ENCODE measurements at regions not wholly inside any gene's neighbourhood (a gene's known extent, or its start where the extent isn't known, plus 50 kb on each side); places are given as distances from the start of the nearest gene placed in this dataset.

DNA sequence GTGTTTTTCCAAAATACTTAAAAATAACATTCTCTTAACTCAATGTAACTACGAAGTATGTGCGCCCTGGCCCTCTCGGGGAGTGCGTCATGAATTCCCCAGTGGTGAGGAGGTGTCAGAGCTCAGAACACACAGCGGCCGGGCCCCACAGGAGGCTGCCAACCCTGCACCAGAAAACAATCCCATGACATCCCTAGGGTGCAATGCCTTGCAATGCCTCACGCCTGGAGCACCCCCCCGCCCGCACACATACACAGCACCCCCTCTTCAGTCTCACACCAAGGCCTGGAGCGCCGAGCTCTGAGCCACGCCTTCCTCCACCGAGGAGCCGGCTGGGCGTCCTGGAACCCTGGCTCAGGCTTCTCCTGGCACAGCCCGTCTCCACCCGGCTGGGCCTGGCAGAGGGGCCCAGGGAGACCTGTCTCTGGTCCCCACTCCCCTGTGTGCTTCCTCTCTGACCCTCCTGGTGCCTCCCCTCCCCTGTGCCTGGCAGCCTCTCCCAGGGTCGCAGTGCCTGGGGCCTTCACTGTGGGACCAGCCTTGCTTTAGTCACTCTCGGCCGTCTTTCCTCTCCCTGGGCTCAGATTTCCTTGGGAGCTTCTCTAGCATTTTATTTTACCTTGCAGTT, 108.2 kb upstream of the ADRA2C start (continued):
- TF ChIP-seq, protein P1, sequence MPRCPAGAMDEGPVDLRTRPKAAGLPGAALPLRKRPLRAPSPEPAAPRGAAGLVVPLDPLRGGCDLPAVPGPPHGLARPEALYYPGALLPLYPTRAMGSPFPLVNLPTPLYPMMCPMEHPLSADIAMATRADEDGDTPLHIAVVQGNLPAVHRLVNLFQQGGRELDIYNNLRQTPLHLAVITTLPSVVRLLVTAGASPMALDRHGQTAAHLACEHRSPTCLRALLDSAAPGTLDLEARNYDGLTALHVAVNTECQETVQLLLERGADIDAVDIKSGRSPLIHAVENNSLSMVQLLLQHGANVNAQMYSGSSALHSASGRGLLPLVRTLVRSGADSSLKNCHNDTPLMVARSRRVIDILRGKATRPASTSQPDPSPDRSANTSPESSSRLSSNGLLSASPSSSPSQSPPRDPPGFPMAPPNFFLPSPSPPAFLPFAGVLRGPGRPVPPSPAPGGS (IDR thresholded peaks at IDR 0.05): no peak
- TF ChIP-seq, protein P2, sequence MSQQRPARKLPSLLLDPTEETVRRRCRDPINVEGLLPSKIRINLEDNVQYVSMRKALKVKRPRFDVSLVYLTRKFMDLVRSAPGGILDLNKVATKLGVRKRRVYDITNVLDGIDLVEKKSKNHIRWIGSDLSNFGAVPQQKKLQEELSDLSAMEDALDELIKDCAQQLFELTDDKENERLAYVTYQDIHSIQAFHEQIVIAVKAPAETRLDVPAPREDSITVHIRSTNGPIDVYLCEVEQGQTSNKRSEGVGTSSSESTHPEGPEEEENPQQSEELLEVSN (IDR thresholded peaks at IDR 0.05; ENCODE audit: borderline replicate concordance, low read depth): no peak
- TF ChIP-seq, protein P3, sequence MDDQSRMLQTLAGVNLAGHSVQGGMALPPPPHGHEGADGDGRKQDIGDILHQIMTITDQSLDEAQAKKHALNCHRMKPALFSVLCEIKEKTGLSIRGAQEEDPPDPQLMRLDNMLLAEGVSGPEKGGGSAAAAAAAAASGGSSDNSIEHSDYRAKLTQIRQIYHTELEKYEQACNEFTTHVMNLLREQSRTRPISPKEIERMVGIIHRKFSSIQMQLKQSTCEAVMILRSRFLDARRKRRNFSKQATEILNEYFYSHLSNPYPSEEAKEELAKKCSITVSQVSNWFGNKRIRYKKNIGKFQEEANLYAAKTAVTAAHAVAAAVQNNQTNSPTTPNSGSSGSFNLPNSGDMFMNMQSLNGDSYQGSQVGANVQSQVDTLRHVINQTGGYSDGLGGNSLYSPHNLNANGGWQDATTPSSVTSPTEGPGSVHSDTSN (IDR thresholded peaks at IDR 0.05): no peak

DNA sequence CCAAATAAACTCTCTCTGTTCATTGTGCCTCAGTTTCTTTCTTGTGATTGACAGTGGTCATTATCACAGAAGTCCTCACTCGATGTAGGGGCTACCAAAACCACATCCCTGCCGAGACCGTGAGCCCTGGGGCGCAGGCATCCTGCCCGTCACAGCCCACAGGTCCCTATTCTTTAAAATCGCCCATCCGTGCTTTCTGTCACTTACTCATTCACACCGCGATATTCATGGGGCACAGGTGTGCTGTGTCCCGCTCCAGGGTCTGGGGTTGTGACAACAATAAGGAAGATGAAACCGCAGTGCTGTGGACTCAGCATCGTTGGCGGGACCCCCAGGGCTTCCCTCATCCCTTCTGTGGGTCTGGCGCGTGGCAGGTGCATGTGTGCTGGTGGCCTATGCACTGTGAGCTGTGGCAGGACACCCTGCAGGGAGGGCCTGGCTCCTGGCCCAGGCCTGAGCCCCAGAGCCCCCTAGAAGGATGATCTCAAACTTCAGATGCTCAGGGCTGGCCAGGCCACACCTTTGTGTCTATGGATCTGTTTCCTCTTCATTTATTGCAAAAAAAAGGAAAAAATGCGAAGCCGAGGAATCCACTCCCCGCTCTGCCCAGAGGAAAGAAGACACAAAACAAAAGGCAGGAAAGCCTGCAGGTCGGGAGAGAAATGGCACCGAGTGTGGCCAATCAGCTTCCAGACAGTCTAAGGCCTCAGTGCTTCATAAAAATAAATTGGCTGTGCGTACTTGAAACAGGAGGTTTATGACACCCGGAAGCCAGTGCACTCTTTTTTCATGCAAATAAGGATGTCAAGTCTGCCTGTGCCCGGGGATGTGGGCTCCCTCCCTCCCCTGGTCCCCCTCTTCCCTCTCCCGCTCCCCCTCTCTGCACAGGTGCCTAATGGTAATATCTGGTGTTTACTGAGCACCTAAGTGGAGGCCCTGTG, 109.5 kb upstream of the ADRA2C start:
- FAIRE-seq: no peak
- Histone ChIP-seq H3K27ac (no peak overlapping the region), H3K9me3 (no peaks in the 10 kb centered on the region), H3K4me1 (no peaks in the 10 kb centered on the region), H3K4me2 (no peak overlapping the region), H3K4me3 (no peak overlapping the region)
- no peak for TF ChIP-seq CBX2 (IDR thresholded peaks at IDR 0.05; ENCODE audit: borderline replicate concordance, low read depth)
- TF ChIP-seq HOXA7 (CRISPR knock-in tag; IDR thresholded peaks at IDR 0.05): no peak
- TF ChIP-seq RNF2 (IDR thresholded peaks at IDR 0.05; ENCODE audit: borderline replicate concordance, low read depth): no peak
- no peak for TF ChIP-seq ESRRA (IDR thresholded peaks at IDR 0.05; ENCODE audit: borderline replicate concordance, low read length)
- no peak for TF ChIP-seq CHD2 (IDR thresholded peaks at IDR 0.05; ENCODE audit: low read length, partially characterized antibody)
- no peak for TF ChIP-seq KDM5A (IDR thresholded peaks at IDR 0.05)
- TF ChIP-seq JUN (IDR thresholded peaks at IDR 0.05): no peak
- TF ChIP-seq SREBF2 (IDR thresholded peaks at IDR 0.05): no peak
- TF ChIP-seq, protein P4, sequence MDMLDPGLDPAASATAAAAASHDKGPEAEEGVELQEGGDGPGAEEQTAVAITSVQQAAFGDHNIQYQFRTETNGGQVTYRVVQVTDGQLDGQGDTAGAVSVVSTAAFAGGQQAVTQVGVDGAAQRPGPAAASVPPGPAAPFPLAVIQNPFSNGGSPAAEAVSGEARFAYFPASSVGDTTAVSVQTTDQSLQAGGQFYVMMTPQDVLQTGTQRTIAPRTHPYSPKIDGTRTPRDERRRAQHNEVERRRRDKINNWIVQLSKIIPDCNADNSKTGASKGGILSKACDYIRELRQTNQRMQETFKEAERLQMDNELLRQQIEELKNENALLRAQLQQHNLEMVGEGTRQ (IDR thresholded peaks at IDR 0.05): no peak
- TF ChIP-seq, protein P3 (IDR thresholded peaks at IDR 0.05): no peak
- WGBS (ENCODE audit: missing lambda C conversion rate): 60% methylated on average over 20 of the region's 24 CpGs
- DNase-seq (ENCODE audit: low read depth in 1 of 2, low spot score in 1 of 2): no peak
- CTCF ChIA-PET: interaction anchor here (0.7 kb wide), 2 partner anchors 17 to 1386 kb away, joined by 3 read pairs; no protein-coding TSS in a partner anchor
- no peak for ATAC-seq
- POLR2A ChIA-PET: no interaction called here

DNA sequence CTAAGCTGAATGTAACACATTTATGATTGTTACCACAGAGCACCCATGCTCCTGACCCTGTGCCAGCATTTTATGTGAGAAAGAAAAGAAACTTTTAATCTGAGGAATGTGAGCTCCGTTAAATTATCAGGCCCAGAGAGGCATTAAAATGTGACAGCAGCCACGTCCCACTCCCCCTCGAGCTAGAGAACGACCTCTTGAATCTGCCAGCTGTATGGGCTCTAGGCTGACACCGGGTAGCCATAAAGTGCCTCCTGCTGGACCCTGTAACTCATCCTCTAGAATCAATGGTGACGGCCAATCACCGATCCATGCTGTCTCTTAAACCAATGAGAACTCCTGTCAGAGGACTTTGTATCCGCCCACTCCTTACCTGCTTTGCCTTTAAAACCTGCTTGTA, 110.2 kb upstream of the ADRA2C start:
- 56% methylated on average over 8 of the region's 8 CpGs for WGBS (ENCODE audit: missing lambda C conversion rate)
- TF ChIP-seq RNF2 (IDR thresholded peaks at IDR 0.05; ENCODE audit: borderline replicate concordance, low read depth) (no peak), CHD2 (IDR thresholded peaks at IDR 0.05; ENCODE audit: low read length, partially characterized antibody) (no peak), TFCP2L1 (CRISPR knock-in tag; IDR thresholded peaks at IDR 0.05) (no peak), CHD4 (IDR thresholded peaks at IDR 0.05; ENCODE audit: borderline replicate concordance) (no peak), CBX8 (IDR thresholded peaks at IDR 0.05) (no peak)
- TF ChIP-seq, protein P5, sequence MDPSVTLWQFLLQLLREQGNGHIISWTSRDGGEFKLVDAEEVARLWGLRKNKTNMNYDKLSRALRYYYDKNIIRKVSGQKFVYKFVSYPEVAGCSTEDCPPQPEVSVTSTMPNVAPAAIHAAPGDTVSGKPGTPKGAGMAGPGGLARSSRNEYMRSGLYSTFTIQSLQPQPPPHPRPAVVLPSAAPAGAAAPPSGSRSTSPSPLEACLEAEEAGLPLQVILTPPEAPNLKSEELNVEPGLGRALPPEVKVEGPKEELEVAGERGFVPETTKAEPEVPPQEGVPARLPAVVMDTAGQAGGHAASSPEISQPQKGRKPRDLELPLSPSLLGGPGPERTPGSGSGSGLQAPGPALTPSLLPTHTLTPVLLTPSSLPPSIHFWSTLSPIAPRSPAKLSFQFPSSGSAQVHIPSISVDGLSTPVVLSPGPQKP (IDR thresholded peaks at IDR 0.05; ENCODE audit: low read depth, low read length): no peak
- Histone ChIP-seq H3K4me1 (no peaks in the 10 kb centered on the region), H3K9me3 (no peaks in the 10 kb centered on the region), H3K4me3 (no peak overlapping the region), H3K4me2 (no peak overlapping the region), H3K27ac (no peak overlapping the region)
- ChIA-PET CTCF (interaction anchor here (0.7 kb wide), 1 partner anchor 18 kb away, joined by 3 read pairs; no protein-coding TSS in a partner anchor), POLR2A (no interaction called here)
- ATAC-seq (no peak), FAIRE-seq (no peak), DNase-seq (ENCODE audit: low read depth in 1 of 2, low spot score in 1 of 2) (no peak)

All from A549 (cell line).